B cell (primary cell): ENCODE measurements at regions not wholly inside any gene's neighbourhood (a gene's known extent, or its start where the extent isn't known, plus 50 kb on each side); places are given as distances from the start of the nearest gene placed in this dataset.

ENCODE experiments used
- ATAC-seq: fragments of 200-7000 bp; cut with Tn5 transposase; one replicate; pipeline ENCODE4 v1.10.0; 2021; ENCODE audit warnings: low read depth, mild to moderate bottlenecking, moderate number of reproducible peaks, moderate library complexity
- CTCF ChIA-PET: fragments of 350-600 bp; sonication (Branson Sonifier 250); formaldehyde crosslinking; loops from one replicate; lab custom pipeline; 2021; ENCODE audit warnings: antibody characterized with exemption, inconsistent platforms; lab: Charles Lee
- POLR2A ChIA-PET: fragments of 350-600 bp; sonication (Branson Sonifier 250); formaldehyde crosslinking; loops from one replicate; lab custom pipeline; 2021; ENCODE audit warnings: antibody characterized with exemption; lab: Charles Lee
- DNase-seq: peaks from one replicate; pipeline ENCODE4 v3.0.0; 2013
- H2AFZ ChIP-seq: 2 replicates; pipeline ENCODE4 v1.6.1; 2012; ENCODE audit warnings: mild to moderate bottlenecking, low read depth, low read length; ENCODE audit not compliant: insufficient read depth, poor library complexity, severe bottlenecking
- H3K27ac ChIP-seq, 2 donors: 1 replicate in 1 of 2; 2 replicates in 1 of 2; pipeline ENCODE4 v1.5.1; 2012 to 2013; ENCODE audit warnings: low read length in 2 of 2, mild to moderate bottlenecking in 2 of 2, moderate library complexity in 1 of 2
- H3K27me3 ChIP-seq, 4 experiments: fragments of 200-600 bp in 1 of 4; sonication (generic) in 1 of 4; replicated peaks in 1 of 4; 1 replicate in 2 of 4; 2 replicates in 2 of 4; pipeline versions ENCODE4 v1.6.1 to v1.7.0; 2013 to 2016; ENCODE audit warnings: low read length in 3 of 4, mild to moderate bottlenecking in 2 of 4, mixed read lengths in 1 of 4, moderate library complexity in 1 of 4; ENCODE audit not compliant: insufficient read depth in 4 of 4, control insufficient read depth in 3 of 4; ENCODE audit errors: control extremely low read depth in 1 of 4
- H3K36me3 ChIP-seq, 2 experiments: replicated peaks in 1 of 2; 1 replicate in 1 of 2; 2 replicates in 1 of 2; pipeline versions ENCODE4 v1.6.1 to v1.7.1; 2013; ENCODE audit warnings: low read length in 1 of 2; ENCODE audit not compliant: insufficient read depth in 2 of 2, control insufficient read depth in 1 of 2; ENCODE audit errors: control extremely low read depth in 1 of 2, extremely low read depth in 1 of 2
- H3K4me1 ChIP-seq, 2 donors: fragments of 200-600 bp in 1 of 2; sonication (generic) in 1 of 2; 1 replicate in 1 of 2; 2 replicates in 1 of 2; pipeline versions ENCODE4 v1.5.1 to v1.6.1; 2013 to 2017; ENCODE audit warnings: low read length in 2 of 2; ENCODE audit not compliant: control insufficient read depth in 2 of 2, insufficient read depth in 2 of 2
- H3K4me2 ChIP-seq: replicated peaks from 2 replicates; pipeline ENCODE3; 2012; ENCODE audit warnings: mild to moderate bottlenecking, low read depth, low read length; ENCODE audit not compliant: poor library complexity, severe bottlenecking
- H3K4me3 ChIP-seq, 5 experiments: fragments of 200-600 bp in 1 of 5; sonication (generic) in 1 of 5; 1 replicate in 3 of 5; 2 replicates in 2 of 5; pipeline versions ENCODE4 v1.5.1 to v1.7.0; 2011 to 2016; ENCODE audit warnings: low read length in 4 of 5, mild to moderate bottlenecking in 4 of 5, low read depth in 2 of 5, control low read depth in 1 of 5, moderate library complexity in 1 of 5; ENCODE audit not compliant: insufficient read depth in 1 of 5; ENCODE audit errors: control extremely low read depth in 1 of 5, extremely low read depth in 1 of 5
- H3K79me2 ChIP-seq: fragments of 200-600 bp; sonication (generic); one replicate; pipeline ENCODE4 v1.6.0; 2016; ENCODE audit warnings: low read length; ENCODE audit not compliant: control insufficient read depth, insufficient read depth
- H3K9ac ChIP-seq: fragments of 200-600 bp; sonication (generic); 2 replicates; pipeline ENCODE4 v1.6.1; 2017; ENCODE audit warnings: mild to moderate bottlenecking, low read length, moderate library complexity
- H3K9me3 ChIP-seq, 3 donors: one replicate each; pipeline versions ENCODE4 v1.6.1 to v1.7.1; 2013; ENCODE audit warnings: low read length in 2 of 3; ENCODE audit not compliant: control insufficient read depth in 2 of 3, insufficient read depth in 1 of 3; ENCODE audit errors: control extremely low read depth in 1 of 3
- H4K20me1 ChIP-seq: 2 replicates; pipeline ENCODE4 v1.6.0; 2012; ENCODE audit warnings: mild to moderate bottlenecking, low read length; ENCODE audit not compliant: insufficient read depth, control insufficient read depth, poor library complexity, severe bottlenecking
- H3K27ac Mint-ChIP-seq: one replicate; pipeline ENCODE4 v1.8.0; 2021; ENCODE audit warnings: mixed read lengths
- H3K27me3 Mint-ChIP-seq: one replicate; pipeline ENCODE4 v1.8.0; 2021; ENCODE audit warnings: mixed read lengths
- H3K4me1 Mint-ChIP-seq: one replicate; pipeline ENCODE4 v1.8.0; 2021; ENCODE audit warnings: mixed read lengths
- H3K4me3 Mint-ChIP-seq: one replicate; pipeline ENCODE4 v1.8.0; 2021; ENCODE audit warnings: mixed read lengths
- H3K9me3 Mint-ChIP-seq: one replicate; pipeline ENCODE4 v1.8.0; 2022; ENCODE audit warnings: mixed read lengths; ENCODE audit not compliant: insufficient read depth
- EZH2 ChIP-seq: IDR thresholded peaks from 2 replicates; pipeline ENCODE4 v1.6.1; 2012; ENCODE audit warnings: borderline replicate concordance, low read depth, mild to moderate bottlenecking, moderate library complexity, low read length; ENCODE audit not compliant: insufficient read depth, poor library complexity, severe bottlenecking
- WGBS: methylation state at CpG from one replicate; pipeline ENCODE4 v1.1.5; 2013; ENCODE audit warnings: missing lambda C conversion rate; ENCODE audit not compliant: insufficient coverage; 5-methylcytosine and 5-hydroxymethylcytosine counted together
- intact Hi-C: fragments of 100-400 bp; cut with micrococcal nuclease; formaldehyde crosslinking; loops from one replicate; pipeline ENCODE4 v1.10.0; 2022
- TF ChIP-seq, protein P1 (sequence below): fragments of 200-600 bp; IDR thresholded peaks from one replicate; pipeline ENCODE4 v1.8.0; 2022; ENCODE audit warnings: antibody characterized with exemption, mild to moderate bottlenecking

DNA sequence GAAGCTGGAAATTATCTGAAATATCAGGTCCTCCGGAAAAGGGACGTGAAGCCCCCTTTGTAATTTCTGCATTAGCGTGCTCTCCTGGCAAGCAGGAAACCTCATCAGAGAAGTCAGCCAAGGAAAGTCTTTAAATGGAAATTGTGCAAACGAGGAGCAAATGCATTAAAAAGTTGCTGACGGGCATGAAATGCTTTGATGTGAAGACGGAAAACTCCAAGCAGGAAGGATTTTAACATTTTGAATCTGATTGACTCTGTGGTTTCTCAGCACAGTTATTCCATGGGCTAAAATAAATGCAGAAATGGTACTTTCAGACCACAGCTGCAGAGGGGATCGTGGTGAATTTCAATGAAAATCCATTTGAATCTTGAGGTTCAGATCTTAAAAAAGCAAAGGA is 167.8 kb downstream of the AHR start:
- no peak overlapping the region for H3K27ac Mint-ChIP-seq
- Histone ChIP-seq H3K36me3 (no peaks in the 10 kb centered on the region), H3K4me2 (no peak overlapping the region), H3K9ac (no peak overlapping the region), H2AFZ (no peak overlapping the region), H3K79me2 (no peaks in the 10 kb centered on the region), H3K9me3 (no peaks in the 10 kb centered on the region), H3K27me3 (no peaks in the 10 kb centered on the region), H3K4me1 (no peaks in the 10 kb centered on the region), H4K20me1 (no peaks in the 10 kb centered on the region), H3K4me3 (no peak overlapping the region), H3K27ac (no peak overlapping the region)
- DNase-seq, result no peak
- POLR2A ChIA-PET, result no interaction called here
- intact Hi-C loops, result no loop called here
- ATAC-seq, result no peak
- WGBS, result 17% methylated on average over 6 of the region's 7 CpGs
- no peaks in the 10 kb centered on the region for H3K9me3 Mint-ChIP-seq
- H3K27me3 Mint-ChIP-seq, result peaks cover 6% of the 10 kb centered on the region
- no peak overlapping the region for H3K4me3 Mint-ChIP-seq
- no peak for TF ChIP-seq EZH2
- TF ChIP-seq, protein P1, sequence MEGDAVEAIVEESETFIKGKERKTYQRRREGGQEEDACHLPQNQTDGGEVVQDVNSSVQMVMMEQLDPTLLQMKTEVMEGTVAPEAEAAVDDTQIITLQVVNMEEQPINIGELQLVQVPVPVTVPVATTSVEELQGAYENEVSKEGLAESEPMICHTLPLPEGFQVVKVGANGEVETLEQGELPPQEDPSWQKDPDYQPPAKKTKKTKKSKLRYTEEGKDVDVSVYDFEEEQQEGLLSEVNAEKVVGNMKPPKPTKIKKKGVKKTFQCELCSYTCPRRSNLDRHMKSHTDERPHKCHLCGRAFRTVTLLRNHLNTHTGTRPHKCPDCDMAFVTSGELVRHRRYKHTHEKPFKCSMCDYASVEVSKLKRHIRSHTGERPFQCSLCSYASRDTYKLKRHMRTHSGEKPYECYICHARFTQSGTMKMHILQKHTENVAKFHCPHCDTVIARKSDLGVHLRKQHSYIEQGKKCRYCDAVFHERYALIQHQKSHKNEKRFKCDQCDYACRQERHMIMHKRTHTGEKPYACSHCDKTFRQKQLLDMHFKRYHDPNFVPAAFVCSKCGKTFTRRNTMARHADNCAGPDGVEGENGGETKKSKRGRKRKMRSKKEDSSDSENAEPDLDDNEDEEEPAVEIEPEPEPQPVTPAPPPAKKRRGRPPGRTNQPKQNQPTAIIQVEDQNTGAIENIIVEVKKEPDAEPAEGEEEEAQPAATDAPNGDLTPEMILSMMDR, result no peak
- H3K4me1 Mint-ChIP-seq, result peaks cover 3% of the 10 kb centered on the region
- CTCF ChIA-PET, result interaction anchor here (0.6 kb wide), 1 partner anchor 165 kb away, joined by 3 read pairs; no protein-coding TSS in a partner anchor

DNA sequence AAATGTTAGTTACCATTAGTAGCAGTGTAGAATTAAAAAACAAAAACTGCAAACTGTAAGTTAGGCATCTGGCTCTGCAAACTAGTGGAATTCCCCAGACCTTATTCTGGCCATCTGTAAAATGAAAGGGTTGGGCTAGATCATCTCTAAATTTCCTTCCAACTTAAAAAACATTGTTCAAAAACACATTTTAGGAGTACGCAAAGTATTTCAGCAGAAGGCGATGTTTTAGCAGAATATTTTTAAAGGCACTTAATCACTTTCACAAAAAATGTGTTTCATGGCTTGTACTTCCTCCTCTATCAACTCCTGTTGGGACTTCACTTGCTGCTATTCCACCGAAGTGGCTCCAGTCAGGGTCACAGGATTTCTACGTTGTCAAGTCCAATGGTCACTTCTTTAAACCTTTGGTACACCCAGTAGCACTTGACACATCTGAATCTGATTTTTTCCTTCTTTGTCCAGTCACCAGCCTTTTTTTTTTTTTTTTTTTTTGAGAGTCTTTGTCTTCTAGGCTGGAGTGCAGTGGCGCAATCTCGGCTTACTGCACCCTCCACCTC is 169.0 kb downstream of the AHR start:
- no peaks in the 10 kb centered on the region for H3K9me3 ChIP-seq
- no peaks in the 10 kb centered on the region for H3K36me3 ChIP-seq
- H3K4me3 ChIP-seq, result no peak overlapping the region
- H4K20me1 ChIP-seq, result no peaks in the 10 kb centered on the region
- no peak overlapping the region for H3K4me2 ChIP-seq
- no peak overlapping the region for H3K27ac ChIP-seq
- ChIA-PET POLR2A (no interaction called here), CTCF (no interaction called here)
- DNase-seq (no peak), ATAC-seq (no peak)
- H3K79me2 ChIP-seq, result no peaks in the 10 kb centered on the region
- H3K9ac ChIP-seq, result no peak overlapping the region
- 65% methylated on average over 4 of the region's 6 CpGs for WGBS
- peaks cover 10% of the 10 kb centered on the region for H3K4me1 Mint-ChIP-seq
- no peaks in the 10 kb centered on the region for H3K9me3 Mint-ChIP-seq
- intact Hi-C loops, result no loop called here
- H2AFZ ChIP-seq, result no peak overlapping the region
- H3K4me3 Mint-ChIP-seq, result no peak overlapping the region
- H3K27me3 Mint-ChIP-seq, result peaks cover 6% of the 10 kb centered on the region
- peaks cover 3% of the 10 kb centered on the region in 2 donors for H3K4me1 ChIP-seq
- TF ChIP-seq, protein P1, result no peak
- no peak for TF ChIP-seq EZH2
- H3K27ac Mint-ChIP-seq, result no peak overlapping the region
- H3K27me3 ChIP-seq, result no peaks in the 10 kb centered on the region
